H1 (cell line): ENCODE measurements at regions not wholly inside any gene's neighbourhood (a gene's known extent, or its start where the extent isn't known, plus 50 kb on each side); places are given as distances from the start of the nearest gene placed in this dataset.

ENCODE experiments used
- CTCF ChIA-PET: fragments of 300-600 bp; sonication (Branson Sonifier 250); formaldehyde crosslinking; loops from one replicate; lab custom pipeline; 2021; ENCODE audit not compliant: partially characterized antibody; lab: Charles Lee
- POLR2A ChIA-PET: fragments of 300-600 bp; sonication (Branson Sonifier 250); formaldehyde crosslinking; loops from one replicate; lab custom pipeline; 2021; ENCODE audit warnings: inconsistent platforms; ENCODE audit not compliant: partially characterized antibody; lab: Charles Lee
- DNase-seq, 2 experiments: peaks; one replicate each; pipeline versions ENCODE4 v3.0.0 to v3.0.0-alpha.2; 2010 to 2022; ENCODE audit warnings: low spot score in 2 of 2, low read depth in 1 of 2, mixed read lengths in 1 of 2
- FAIRE-seq: peaks from 2 replicates; lab custom pipeline; 2011; peaks lifted over from hg19 to GRCh38; lab: Jason Lieb, UNC
- H2AFZ ChIP-seq: 2 replicates; pipeline ENCODE4 v1.8.1; 2012; ENCODE audit warnings: low read length, inconsistent platforms
- H2AK5ac ChIP-seq: 2 replicates; pipeline ENCODE4 v1.6.1; 2013; ENCODE audit warnings: low read depth, low read length
- H2BK120ac ChIP-seq: replicated peaks from 2 replicates; pipeline ENCODE3; 2013; ENCODE audit warnings: low read depth, low read length, inconsistent platforms
- H2BK12ac ChIP-seq: 2 replicates; pipeline ENCODE4 v1.6.1; 2013; ENCODE audit warnings: low read depth, low read length
- H2BK15ac ChIP-seq: 2 replicates; pipeline ENCODE4 v1.6.1; 2013; ENCODE audit warnings: low read length
- H2BK20ac ChIP-seq: 2 replicates; pipeline ENCODE4 v1.6.1; 2013; ENCODE audit warnings: low read length
- H2BK5ac ChIP-seq: 2 replicates; pipeline ENCODE4 v1.6.1; 2013; ENCODE audit warnings: low read depth, low read length
- H3K14ac ChIP-seq: 2 replicates; pipeline ENCODE4 v1.6.1; 2013; ENCODE audit warnings: inconsistent platforms; ENCODE audit not compliant: insufficient read length
- H3K18ac ChIP-seq: 2 replicates; pipeline ENCODE4 v1.6.1; 2013; ENCODE audit warnings: low read length; ENCODE audit errors: extremely low read depth
- H3K23ac ChIP-seq: 2 replicates; pipeline ENCODE4 v1.6.1; 2013; ENCODE audit warnings: inconsistent platforms; ENCODE audit not compliant: insufficient read length
- H3K23me2 ChIP-seq: 2 replicates; pipeline ENCODE4 v1.6.1; 2013; ENCODE audit warnings: low read depth, low read length
- H3K27ac ChIP-seq: 2 replicates; pipeline ENCODE4 v1.6.1; 2011; ENCODE audit warnings: low read depth, low read length, inconsistent platforms
- H3K27me3 ChIP-seq, 4 experiments: replicated peaks in 1 of 4; 1 replicate in 1 of 4; 2 replicates in 3 of 4; pipeline versions ENCODE4 v1.6.1 to v1.8.1; 2011 to 2013; ENCODE audit warnings: low read length in 3 of 4, mild to moderate bottlenecking in 3 of 4, inconsistent platforms in 2 of 4, mixed read lengths in 2 of 4, moderate library complexity in 1 of 4; ENCODE audit not compliant: control insufficient read depth in 3 of 4, insufficient read depth in 3 of 4; ENCODE audit errors: extremely low read depth in 1 of 4
- H3K36me3 ChIP-seq, 4 experiments: 2 replicates each; pipeline versions ENCODE4 v1.6.1 to v1.8.1; 2011 to 2013; ENCODE audit warnings: mild to moderate bottlenecking in 4 of 4, low read length in 3 of 4, moderate library complexity in 2 of 4, control low read depth in 1 of 4, inconsistent platforms in 1 of 4; ENCODE audit not compliant: insufficient read depth in 4 of 4, control insufficient read depth in 2 of 4
- H3K4ac ChIP-seq: replicated peaks from 2 replicates; pipeline ENCODE3; 2013; ENCODE audit warnings: low read length, low read depth, mixed read lengths, inconsistent platforms; ENCODE audit not compliant: insufficient read length
- H3K4me1 ChIP-seq, 4 experiments: replicated peaks in 1 of 4; 1 replicate in 1 of 4; 2 replicates in 3 of 4; pipeline versions ENCODE4 v1.6.1 to v1.8.1; 2011 to 2013; ENCODE audit warnings: low read length in 3 of 4, inconsistent platforms in 2 of 4, mixed read lengths in 1 of 4; ENCODE audit not compliant: insufficient read depth in 4 of 4, control insufficient read depth in 3 of 4
- H3K4me2 ChIP-seq, 2 experiments: 2 replicates each; pipeline versions ENCODE4 v1.6.1 to v1.8.1; 2011 to 2013; ENCODE audit warnings: low read depth in 2 of 2, low read length in 2 of 2, control low read depth in 1 of 2, inconsistent platforms in 1 of 2, mild to moderate bottlenecking in 1 of 2; ENCODE audit not compliant: insufficient read depth in 1 of 2
- H3K4me3 ChIP-seq, 4 experiments: fragments of 200-600, 300-600 bp in 1 of 4; sonication (generic), shearing (Covaris generic), sonication (Bioruptor Twin) in 1 of 4; 2 replicates each; pipeline versions ENCODE4 v1.5.1 to v1.8.1; 2011 to 2016; ENCODE audit warnings: low read length in 4 of 4, low read depth in 3 of 4, control low read depth in 2 of 4, inconsistent platforms in 2 of 4, mild to moderate bottlenecking in 2 of 4, mixed read lengths in 1 of 4, moderate library complexity in 1 of 4; ENCODE audit not compliant: insufficient read depth in 2 of 4; ENCODE audit errors: extremely low read depth in 1 of 4
- H3K56ac ChIP-seq: replicated peaks from 2 replicates; pipeline ENCODE3; 2013; ENCODE audit warnings: low read depth, mild to moderate bottlenecking, mixed read lengths, low read length, inconsistent platforms; ENCODE audit not compliant: insufficient read length
- H3K79me1 ChIP-seq: 2 replicates; pipeline ENCODE4 v1.6.1; 2013; ENCODE audit warnings: low read depth, low read length, control low read depth
- H3K79me2 ChIP-seq, 2 experiments: 2 replicates each; pipeline versions ENCODE4 v1.6.1 to v1.8.1; 2012 to 2013; ENCODE audit warnings: low read length in 2 of 2, mild to moderate bottlenecking in 2 of 2, inconsistent platforms in 1 of 2; ENCODE audit not compliant: insufficient read depth in 2 of 2, control insufficient read depth in 1 of 2
- H3K9ac ChIP-seq, 4 experiments: replicated peaks in 1 of 4; 1 replicate in 1 of 4; 2 replicates in 3 of 4; pipeline versions ENCODE4 v1.6.1 to v1.8.1; 2011 to 2013; ENCODE audit warnings: low read depth in 3 of 4, low read length in 3 of 4, control low read depth in 2 of 4, mild to moderate bottlenecking in 2 of 4, moderate library complexity in 2 of 4, inconsistent platforms in 1 of 4; ENCODE audit errors: extremely low read depth in 1 of 4
- H3K9me3 ChIP-seq, 2 experiments: 2 replicates each; pipeline versions ENCODE4 v1.6.1 to v1.8.1; 2012 to 2013; ENCODE audit warnings: mild to moderate bottlenecking in 2 of 2, moderate library complexity in 2 of 2, control low read depth in 1 of 2, inconsistent platforms in 1 of 2, low read depth in 1 of 2, low read length in 1 of 2, mixed read lengths in 1 of 2; ENCODE audit not compliant: insufficient read depth in 2 of 2
- H4K20me1 ChIP-seq, 2 experiments: replicated peaks in 1 of 2; 2 replicates each; pipeline versions ENCODE3 to v1.8.1; 2011 to 2013; ENCODE audit warnings: inconsistent platforms in 2 of 2, low read length in 2 of 2, mild to moderate bottlenecking in 1 of 2; ENCODE audit not compliant: insufficient read depth in 2 of 2, control insufficient read depth in 1 of 2
- H4K5ac ChIP-seq: 2 replicates; pipeline ENCODE4 v1.6.1; 2013; ENCODE audit warnings: low read length, low read depth, mixed read lengths, inconsistent platforms; ENCODE audit not compliant: insufficient read length
- H4K8ac ChIP-seq: 2 replicates; pipeline ENCODE4 v1.8.0; 2013; ENCODE audit warnings: mild to moderate bottlenecking, moderate library complexity, low read length, inconsistent platforms; ENCODE audit not compliant: insufficient read depth; ENCODE audit errors: extremely low read depth
- H4K91ac ChIP-seq: replicated peaks from 2 replicates; pipeline ENCODE3; 2013; ENCODE audit warnings: low read length, mixed read lengths, inconsistent platforms; ENCODE audit not compliant: insufficient read length
- CBX8 ChIP-seq: fragments of 300-800, 300-1000 bp; sonication (generic); IDR thresholded peaks from 2 replicates; pipeline ENCODE4 v1.7.1; 2016; ENCODE audit warnings: low read depth, low read length, borderline replicate concordance
- JUND ChIP-seq: IDR thresholded peaks from 2 replicates; pipeline ENCODE4 v1.6.1; 2011; ENCODE audit warnings: mild to moderate bottlenecking, improper control_type of control experiment, low read length
- PHF8 ChIP-seq: fragments of 200-600 bp; sonication (generic); conservative IDR thresholded peaks from 2 replicates; pipeline ENCODE4 v1.7.1; 2012; ENCODE audit warnings: low read depth, mild to moderate bottlenecking, inconsistent platforms, low read length, moderate library complexity
- YY1 ChIP-seq: IDR thresholded peaks from 2 replicates; pipeline ENCODE4 v1.6.1; 2011; ENCODE audit warnings: low read depth, mild to moderate bottlenecking, low read length
- ZNF274 ChIP-seq: IDR thresholded peaks from 2 replicates; pipeline ENCODE4 v1.7.0; 2012; ENCODE audit warnings: low read length, borderline replicate concordance; ENCODE audit errors: extremely low read depth
- WGBS, 2 experiments: shearing (Covaris generic) in 1 of 2; methylation state at CpG; one replicate each; pipeline versions ENCODE4 v1.1.6 to v1.1.7; 2013 to 2015; ENCODE audit warnings: low lambda C conversion rate in 2 of 2, mixed read lengths in 2 of 2, inconsistent platforms in 1 of 2, low coverage in 1 of 2, missing lambda C conversion rate in 1 of 2; ENCODE audit not compliant: insufficient replicate concordance in 2 of 2, insufficient coverage in 1 of 2, insufficient read length in 1 of 2; ENCODE audit errors: extremely low coverage in 1 of 2, missing lambda C conversion rate in 1 of 2; 5-methylcytosine and 5-hydroxymethylcytosine counted together

GRCh38 chr3:43180694-43181093 lies 74.8 kb upstream of the POMGNT2 start:
- Histone ChIP-seq H3K23ac (no peak overlapping the region), H3K27ac (no peak overlapping the region), H3K9ac (no peak overlapping the region), H3K56ac (no peak overlapping the region), H3K9me3 (no peaks in the 10 kb centered on the region), H4K8ac (no peak overlapping the region), H2BK12ac (no peak overlapping the region), H3K4me2 (no peak overlapping the region), H4K91ac (no peak overlapping the region), H3K79me2 (no peaks in the 10 kb centered on the region), H3K4me1 (no peaks in the 10 kb centered on the region; a peak in 1 of 7 replicates), H3K4ac (no peak overlapping the region), H3K36me3 (no peaks in the 10 kb centered on the region), H3K4me3 (no peak overlapping the region), H3K14ac (no peak overlapping the region), H4K20me1 (no peaks in the 10 kb centered on the region), H3K18ac (no peak overlapping the region), H2BK120ac (no peak overlapping the region), H2AFZ (no peak overlapping the region), H3K79me1 (no peaks in the 10 kb centered on the region), H2BK5ac (no peak overlapping the region), H2BK20ac (no peak overlapping the region), H2AK5ac (no peak overlapping the region), H3K27me3 (no peaks in the 10 kb centered on the region), H4K5ac (no peak overlapping the region), H3K23me2 (no peaks in the 10 kb centered on the region), H2BK15ac (no peak overlapping the region)
- 82% methylated on average over 6 of the region's 6 CpGs; no CpG with 5 or more reads in 1 of the 2 experiments for WGBS, 2 experiments
- DNase-seq = no peak
- ChIA-PET POLR2A (no interaction called here), CTCF (interaction anchor here (0.9 to 1.6 kb wide), 3 partner anchors 12 to 219 kb away, joined by 3 to 4 read pairs (median 3); no protein-coding TSS in a partner anchor)
- FAIRE-seq = no peak
- TF ChIP-seq YY1 = no peak
- no peak for TF ChIP-seq ZNF274
- TF ChIP-seq CBX8 = no peak
- no peak for TF ChIP-seq JUND
- TF ChIP-seq PHF8 = no peak
